ENCODE measurements at regions not wholly inside any gene's neighbourhood (a gene's known extent, or its start where the extent isn't known, plus 50 kb on each side); places are given as distances from the start of the nearest gene placed in this dataset.

- ATAC-seq: no peak
- no peak for TF ChIP-seq OSR1 (CRISPR knock-in tag; IDR thresholded peaks at IDR 0.05)
- TF ChIP-seq GLIS3 (CRISPR knock-in tag; IDR thresholded peaks at IDR 0.05): no peak
- TF ChIP-seq ARNTL (CRISPR knock-in tag; IDR thresholded peaks at IDR 0.05; ENCODE audit: borderline replicate concordance, low read depth): no peak
- TF ChIP-seq RARB (CRISPR knock-in tag; IDR thresholded peaks at IDR 0.05): no peak
- no peak for TF ChIP-seq CREB5 (CRISPR knock-in tag; IDR thresholded peaks at IDR 0.05; ENCODE audit: low read depth)
- no peak for TF ChIP-seq ZFP30 (CRISPR knock-in tag; IDR thresholded peaks at IDR 0.05)
- TF ChIP-seq ZNF8 (CRISPR knock-in tag; IDR thresholded peaks at IDR 0.05): no peak
- no peak for TF ChIP-seq SNAI2 (CRISPR knock-in tag; IDR thresholded peaks at IDR 0.05)
- TF ChIP-seq, protein P1, sequence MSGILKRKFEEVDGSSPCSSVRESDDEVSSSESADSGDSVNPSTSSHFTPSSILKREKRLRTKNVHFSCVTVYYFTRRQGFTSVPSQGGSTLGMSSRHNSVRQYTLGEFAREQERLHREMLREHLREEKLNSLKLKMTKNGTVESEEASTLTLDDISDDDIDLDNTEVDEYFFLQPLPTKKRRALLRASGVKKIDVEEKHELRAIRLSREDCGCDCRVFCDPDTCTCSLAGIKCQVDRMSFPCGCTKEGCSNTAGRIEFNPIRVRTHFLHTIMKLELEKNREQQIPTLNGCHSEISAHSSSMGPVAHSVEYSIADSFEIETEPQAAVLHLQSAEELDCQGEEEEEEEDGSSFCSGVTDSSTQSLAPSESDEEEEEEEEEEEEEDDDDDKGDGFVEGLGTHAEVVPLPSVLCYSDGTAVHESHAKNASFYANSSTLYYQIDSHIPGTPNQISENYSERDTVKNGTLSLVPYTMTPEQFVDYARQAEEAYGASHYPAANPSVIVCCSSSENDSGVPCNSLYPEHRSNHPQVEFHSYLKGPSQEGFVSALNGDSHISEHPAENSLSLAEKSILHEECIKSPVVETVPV (CRISPR knock-in tag; IDR thresholded peaks at IDR 0.05): no peak
- TF ChIP-seq, protein P2, sequence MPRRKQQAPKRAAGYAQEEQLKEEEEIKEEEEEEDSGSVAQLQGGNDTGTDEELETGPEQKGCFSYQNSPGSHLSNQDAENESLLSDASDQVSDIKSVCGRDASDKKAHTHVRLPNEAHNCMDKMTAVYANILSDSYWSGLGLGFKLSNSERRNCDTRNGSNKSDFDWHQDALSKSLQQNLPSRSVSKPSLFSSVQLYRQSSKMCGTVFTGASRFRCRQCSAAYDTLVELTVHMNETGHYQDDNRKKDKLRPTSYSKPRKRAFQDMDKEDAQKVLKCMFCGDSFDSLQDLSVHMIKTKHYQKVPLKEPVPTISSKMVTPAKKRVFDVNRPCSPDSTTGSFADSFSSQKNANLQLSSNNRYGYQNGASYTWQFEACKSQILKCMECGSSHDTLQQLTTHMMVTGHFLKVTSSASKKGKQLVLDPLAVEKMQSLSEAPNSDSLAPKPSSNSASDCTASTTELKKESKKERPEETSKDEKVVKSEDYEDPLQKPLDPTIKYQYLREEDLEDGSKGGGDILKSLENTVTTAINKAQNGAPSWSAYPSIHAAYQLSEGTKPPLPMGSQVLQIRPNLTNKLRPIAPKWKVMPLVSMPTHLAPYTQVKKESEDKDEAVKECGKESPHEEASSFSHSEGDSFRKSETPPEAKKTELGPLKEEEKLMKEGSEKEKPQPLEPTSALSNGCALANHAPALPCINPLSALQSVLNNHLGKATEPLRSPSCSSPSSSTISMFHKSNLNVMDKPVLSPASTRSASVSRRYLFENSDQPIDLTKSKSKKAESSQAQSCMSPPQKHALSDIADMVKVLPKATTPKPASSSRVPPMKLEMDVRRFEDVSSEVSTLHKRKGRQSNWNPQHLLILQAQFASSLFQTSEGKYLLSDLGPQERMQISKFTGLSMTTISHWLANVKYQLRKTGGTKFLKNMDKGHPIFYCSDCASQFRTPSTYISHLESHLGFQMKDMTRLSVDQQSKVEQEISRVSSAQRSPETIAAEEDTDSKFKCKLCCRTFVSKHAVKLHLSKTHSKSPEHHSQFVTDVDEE (CRISPR knock-in tag; IDR thresholded peaks at IDR 0.05): no peak
- no peak for TF ChIP-seq PATZ1 (CRISPR knock-in tag; IDR thresholded peaks at IDR 0.05; ENCODE audit: borderline replicate concordance)
- TF ChIP-seq POU6F1 (CRISPR knock-in tag; IDR thresholded peaks at IDR 0.05; ENCODE audit: borderline replicate concordance, low read depth): no peak
- no peak for TF ChIP-seq TOX (CRISPR knock-in tag; IDR thresholded peaks at IDR 0.05; ENCODE audit: borderline replicate concordance)
- no peak for TF ChIP-seq TCF4 (CRISPR knock-in tag; IDR thresholded peaks at IDR 0.05; ENCODE audit: borderline replicate concordance)
- no peak for TF ChIP-seq ZC3H10 (CRISPR knock-in tag; IDR thresholded peaks at IDR 0.05)
- no peak for TF ChIP-seq CSDC2 (CRISPR knock-in tag; IDR thresholded peaks at IDR 0.05)
- no peak for TF ChIP-seq ZFP3 (CRISPR knock-in tag; IDR thresholded peaks at IDR 0.05)
- no peak for TF ChIP-seq ZNF565 (CRISPR knock-in tag; conservative IDR thresholded peaks at IDR 0.05; ENCODE audit: low read depth)
- TF ChIP-seq BACH2 (CRISPR knock-in tag; IDR thresholded peaks at IDR 0.05; ENCODE audit: borderline replicate concordance): no peak
Observed at GRCh38 chr22:48945621-48946458, 881.8 kb downstream of the BRD1 start.

DNA sequence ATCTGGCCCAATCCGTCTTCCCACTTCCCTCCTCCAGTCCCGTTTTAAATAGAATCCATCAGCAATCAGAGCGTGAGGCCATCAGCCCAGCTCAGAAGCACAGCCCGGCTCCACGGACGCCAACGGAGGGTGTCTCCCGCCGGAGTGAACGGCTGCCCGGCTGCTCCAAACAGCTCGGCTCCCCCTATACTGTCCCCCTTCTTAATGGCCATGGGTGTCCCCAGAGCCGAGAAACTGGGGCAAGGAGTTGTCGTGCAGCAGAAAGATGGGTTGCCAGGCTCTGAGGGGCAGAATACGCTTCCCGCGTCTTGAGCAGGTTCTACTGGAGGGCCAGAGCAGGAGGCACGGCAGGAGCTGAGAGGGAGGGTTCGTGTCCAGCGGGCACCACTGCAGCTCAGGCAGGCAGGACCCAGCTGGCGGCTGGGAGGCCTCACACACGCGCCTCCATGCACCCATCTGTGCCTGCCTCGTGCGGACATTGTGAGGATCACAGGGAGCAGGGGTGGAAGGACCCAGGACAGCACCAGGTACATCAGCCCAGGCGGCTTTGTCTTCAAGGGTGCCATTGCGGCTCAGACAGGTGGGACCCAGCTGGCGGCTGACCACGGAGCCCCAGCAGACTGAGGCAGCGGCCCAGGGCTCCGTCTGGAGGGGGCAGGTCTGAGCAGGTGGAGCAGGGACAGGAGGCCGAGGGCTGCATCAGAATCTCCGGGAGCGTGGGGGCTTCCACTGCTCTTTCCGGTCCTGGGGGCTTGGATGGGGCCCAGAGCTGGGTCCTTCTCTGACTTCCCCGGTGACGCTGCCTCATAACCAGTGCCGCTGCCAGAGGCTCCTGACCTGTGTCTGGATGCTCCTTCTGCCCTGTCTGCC is 882.7 kb downstream of the BRD1 start:
- no peak for ATAC-seq
- TF ChIP-seq ISL1 (CRISPR knock-in tag; IDR thresholded peaks at IDR 0.05): no peak
- TF ChIP-seq, protein P2 (CRISPR knock-in tag; IDR thresholded peaks at IDR 0.05): no peak
- no peak for TF ChIP-seq BACH2 (CRISPR knock-in tag; IDR thresholded peaks at IDR 0.05; ENCODE audit: borderline replicate concordance)
- no peak for TF ChIP-seq TCF4 (CRISPR knock-in tag; IDR thresholded peaks at IDR 0.05; ENCODE audit: borderline replicate concordance)
- no peak for TF ChIP-seq PATZ1 (CRISPR knock-in tag; IDR thresholded peaks at IDR 0.05; ENCODE audit: borderline replicate concordance)
- no peak for TF ChIP-seq GLIS3 (CRISPR knock-in tag; IDR thresholded peaks at IDR 0.05)
- TF ChIP-seq SNAI2 (CRISPR knock-in tag; IDR thresholded peaks at IDR 0.05): no peak
- no peak for TF ChIP-seq ZNF70 (CRISPR knock-in tag; IDR thresholded peaks at IDR 0.05)
- no peak for TF ChIP-seq ZNF565 (CRISPR knock-in tag; conservative IDR thresholded peaks at IDR 0.05; ENCODE audit: low read depth)
- no peak for TF ChIP-seq ZFP30 (CRISPR knock-in tag; IDR thresholded peaks at IDR 0.05)
- no peak for TF ChIP-seq CSDC2 (CRISPR knock-in tag; IDR thresholded peaks at IDR 0.05)
- TF ChIP-seq ZNF8 (CRISPR knock-in tag; IDR thresholded peaks at IDR 0.05): no peak

All from SK-N-SH treated with all-trans-retinoic acid at 6 μM for 48 hours (cell line).